22Rv1 (cell line): ENCODE measurements at regions not wholly inside any gene's neighbourhood (a gene's known extent, or its start where the extent isn't known, plus 50 kb on each side); places are given as distances from the start of the nearest gene placed in this dataset.

Experiments
- ZFX ChIP-seq: fragments of 450-650 bp; IDR thresholded peaks from 2 replicates; pipeline ENCODE4 v1.6.1; 2017; ENCODE audit warnings: antibody characterized with exemption, borderline replicate concordance
- TF ChIP-seq, protein P1 (sequence below): fragments of 450-650 bp; IDR thresholded peaks from 2 replicates; pipeline ENCODE4 v1.5.1; 2017; ENCODE audit warnings: mild to moderate bottlenecking

DNA sequence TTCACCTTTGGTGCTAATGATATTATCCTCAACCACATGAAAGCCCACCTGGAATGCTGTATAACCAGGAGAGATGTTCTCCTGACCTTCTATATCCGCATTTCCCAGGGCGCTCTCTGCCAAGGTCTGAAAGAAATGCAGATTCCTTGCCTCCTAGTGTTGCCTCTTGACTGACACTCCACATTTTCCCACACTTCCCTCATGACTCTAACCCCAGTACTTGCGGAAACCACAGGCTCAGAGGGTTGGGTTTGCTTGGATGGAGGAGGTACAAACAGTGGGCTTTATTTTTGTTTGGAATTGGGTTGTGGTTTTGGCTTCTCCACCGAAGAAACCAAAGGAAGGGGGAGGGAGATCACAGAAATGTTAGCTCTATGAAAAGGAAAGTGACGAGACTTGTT is 222.9 kb upstream of the CELF2 start:
- TF ChIP-seq, protein P1, sequence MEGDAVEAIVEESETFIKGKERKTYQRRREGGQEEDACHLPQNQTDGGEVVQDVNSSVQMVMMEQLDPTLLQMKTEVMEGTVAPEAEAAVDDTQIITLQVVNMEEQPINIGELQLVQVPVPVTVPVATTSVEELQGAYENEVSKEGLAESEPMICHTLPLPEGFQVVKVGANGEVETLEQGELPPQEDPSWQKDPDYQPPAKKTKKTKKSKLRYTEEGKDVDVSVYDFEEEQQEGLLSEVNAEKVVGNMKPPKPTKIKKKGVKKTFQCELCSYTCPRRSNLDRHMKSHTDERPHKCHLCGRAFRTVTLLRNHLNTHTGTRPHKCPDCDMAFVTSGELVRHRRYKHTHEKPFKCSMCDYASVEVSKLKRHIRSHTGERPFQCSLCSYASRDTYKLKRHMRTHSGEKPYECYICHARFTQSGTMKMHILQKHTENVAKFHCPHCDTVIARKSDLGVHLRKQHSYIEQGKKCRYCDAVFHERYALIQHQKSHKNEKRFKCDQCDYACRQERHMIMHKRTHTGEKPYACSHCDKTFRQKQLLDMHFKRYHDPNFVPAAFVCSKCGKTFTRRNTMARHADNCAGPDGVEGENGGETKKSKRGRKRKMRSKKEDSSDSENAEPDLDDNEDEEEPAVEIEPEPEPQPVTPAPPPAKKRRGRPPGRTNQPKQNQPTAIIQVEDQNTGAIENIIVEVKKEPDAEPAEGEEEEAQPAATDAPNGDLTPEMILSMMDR = no peak
- TF ChIP-seq ZFX = no peak
